Uterus (tissue), 3 donors: ENCODE measurements at regions not wholly inside any gene's neighbourhood (a gene's known extent, or its start where the extent isn't known, plus 50 kb on each side); places are given as distances from the start of the nearest gene placed in this dataset.

Experiments used
- DNase-seq, 2 donors: peaks; one replicate each; pipeline ENCODE4 v3.0.0-alpha.2; 2019 to 2020
- H3K27ac ChIP-seq, 2 donors: fragments of 200-600 bp; sonication (generic); 1 replicate in 1 of 2; 2 replicates in 1 of 2; pipeline ENCODE4 v1.5.1; 2016 to 2018
- H3K27me3 ChIP-seq, 2 donors: fragments of 200-600 bp; sonication (generic); one replicate each; pipeline ENCODE4 v1.5.1; 2018 to 2019; ENCODE audit warnings: control low read depth in 1 of 2
- H3K36me3 ChIP-seq, 2 donors: fragments of 200-600 bp; sonication (generic); one replicate each; pipeline ENCODE4 v1.5.1; 2019; ENCODE audit warnings: control low read depth in 1 of 2
- H3K4me1 ChIP-seq, 2 donors: fragments of 200-600 bp; sonication (generic); one replicate each; pipeline ENCODE4 v1.5.1; 2018 to 2019; ENCODE audit warnings: control low read depth in 1 of 2
- H3K4me3 ChIP-seq, 2 donors: fragments of 200-600 bp; sonication (generic); 1 replicate in 1 of 2; 2 replicates in 1 of 2; pipeline ENCODE4 v1.5.1; 2018 to 2019; ENCODE audit warnings: mild to moderate bottlenecking in 1 of 2
- H3K9me3 ChIP-seq, 2 donors: fragments of 200-600 bp; sonication (generic); one replicate each; pipeline ENCODE4 v1.5.1; 2019; ENCODE audit warnings: control low read depth in 1 of 2
- CTCF ChIP-seq, 4 experiments: fragments of 200-600 bp in 2 of 4; fragments of 450-650 bp in 2 of 4; sonication (generic) in 2 of 4; IDR thresholded peaks; one replicate each; pipeline ENCODE4 v1.5.1; 2016 to 2019; ENCODE audit warnings: antibody characterized with exemption in 4 of 4, mild to moderate bottlenecking in 2 of 4, moderate library complexity in 1 of 4
- POLR2A ChIP-seq, 2 donors: fragments of 450-650 bp; IDR thresholded peaks; one replicate each; pipeline ENCODE4 v1.6.1; 2016; ENCODE audit warnings: antibody characterized with exemption in 2 of 2, mild to moderate bottlenecking in 1 of 2, moderate library complexity in 1 of 2
- intact Hi-C: fragments of 100-400 bp; cut with DNase I; formaldehyde crosslinking; loops from one replicate; pipeline ENCODE4 v1.15.1; 2023; ENCODE audit warnings: low total_unique reads
- donor health status: DM: yes; HTN: yes; CAD: no.

DNA sequence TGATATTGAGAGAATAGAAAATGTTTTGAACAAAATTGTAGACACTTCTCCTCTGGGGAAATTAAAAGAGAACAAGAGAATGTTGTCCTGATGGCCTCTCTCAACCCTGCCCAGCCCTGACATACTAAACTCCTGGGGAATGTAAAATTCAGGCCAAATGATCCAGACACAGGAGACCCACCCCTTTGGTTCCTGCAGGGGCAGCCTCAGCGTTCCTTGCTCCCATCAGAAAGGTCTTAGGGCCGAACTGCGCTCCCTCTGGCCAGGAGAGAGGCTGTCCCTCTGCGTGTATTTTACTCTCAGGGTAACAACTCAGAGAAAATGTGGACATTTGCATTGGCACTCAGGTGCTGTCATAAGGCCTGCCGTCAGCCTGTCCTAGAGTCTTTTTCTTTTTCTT lies 616.3 kb upstream of the KLF4 start:
- Histone ChIP-seq H3K4me1 (no peaks in the 10 kb centered on the region), H3K9me3 (no peaks in the 10 kb centered on the region), H3K36me3 (no peaks in the 10 kb centered on the region), H3K27ac (no peak overlapping the region), H3K27me3 (no peaks in the 10 kb centered on the region), H3K4me3 (no peak overlapping the region)
- DNase-seq: no peak
- intact Hi-C loops: no loop called here
- TF ChIP-seq POLR2A (IDR thresholded peaks at IDR 0.05): no peak
- no peak for TF ChIP-seq CTCF (IDR thresholded peaks at IDR 0.05)

DNA sequence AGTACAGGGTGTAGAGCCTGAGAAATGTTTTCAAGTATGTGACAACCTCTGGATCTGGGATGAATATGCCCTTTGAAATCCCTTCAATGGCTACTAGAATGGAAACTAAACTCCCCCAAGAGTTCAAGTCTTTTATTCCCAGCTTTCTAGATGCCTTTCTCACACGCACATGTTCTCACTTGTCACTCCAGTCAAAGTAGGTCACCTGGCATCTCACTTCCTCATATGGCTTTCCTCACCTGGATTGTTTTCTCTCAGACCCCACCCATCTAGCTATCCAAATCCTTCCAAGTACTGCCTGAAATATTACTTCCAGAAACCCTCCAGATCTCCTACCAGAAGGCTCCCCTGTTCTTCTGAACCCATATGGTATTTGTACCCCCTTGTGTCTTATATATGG lies 615.4 kb upstream of the KLF4 start:
- Histone ChIP-seq H3K27ac (no peak overlapping the region), H3K27me3 (no peaks in the 10 kb centered on the region), H3K9me3 (no peaks in the 10 kb centered on the region), H3K36me3 (no peaks in the 10 kb centered on the region), H3K4me3 (no peak overlapping the region), H3K4me1 (no peaks in the 10 kb centered on the region)
- DNase-seq: no peak
- TF ChIP-seq CTCF (IDR thresholded peaks at IDR 0.05): no peak
- no peak for TF ChIP-seq POLR2A (IDR thresholded peaks at IDR 0.05)
- intact Hi-C loops: no loop called here

- no peak for TF ChIP-seq CTCF (IDR thresholded peaks at IDR 0.05)
- TF ChIP-seq POLR2A (IDR thresholded peaks at IDR 0.05): no peak
- Histone ChIP-seq H3K27me3 (no peaks in the 10 kb centered on the region), H3K4me1 (no peaks in the 10 kb centered on the region), H3K36me3 (no peaks in the 10 kb centered on the region), H3K27ac (no peak overlapping the region), H3K9me3 (no peaks in the 10 kb centered on the region), H3K4me3 (no peak overlapping the region)
- intact Hi-C loops: no loop called here
- DNase-seq: no peak
Observed at GRCh38 chr9:108103046-108103693, 613.6 kb upstream of the KLF4 start.

- H3K36me3 ChIP-seq: no peaks in the 10 kb centered on the region
- no peak overlapping the region for H3K27ac ChIP-seq
- no peaks in the 10 kb centered on the region for H3K4me1 ChIP-seq
- H3K9me3 ChIP-seq: no peaks in the 10 kb centered on the region
- no peaks in the 10 kb centered on the region for H3K27me3 ChIP-seq
- intact Hi-C loops: no loop called here
- no peak overlapping the region for H3K4me3 ChIP-seq
- DNase-seq: no peak
- TF ChIP-seq CTCF (IDR thresholded peaks at IDR 0.05) (no peak), POLR2A (IDR thresholded peaks at IDR 0.05) (no peak)
Observed at GRCh38 chr9:108101410-108101809, 611.8 kb upstream of the KLF4 start.

DNA sequence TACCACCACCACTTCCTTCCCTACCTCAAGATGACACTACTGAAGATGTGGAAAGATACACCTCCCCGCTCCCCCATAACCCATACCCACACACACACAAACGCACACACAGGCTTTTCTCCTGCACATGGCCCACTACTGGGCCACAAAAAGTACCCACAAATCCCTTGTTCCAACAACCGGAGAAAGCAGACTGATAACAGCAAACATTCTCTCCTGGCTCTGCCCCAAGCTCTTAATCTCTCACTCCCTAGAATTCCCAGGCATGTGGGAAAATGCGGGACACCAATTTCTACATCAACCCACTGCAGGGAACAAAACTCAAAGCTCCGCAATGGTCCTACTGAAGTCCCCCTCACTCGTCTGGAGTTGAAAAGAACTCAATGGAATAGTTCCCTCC lies 611.0 kb upstream of the KLF4 start:
- DNase-seq: no peak
- Histone ChIP-seq H3K9me3 (no peaks in the 10 kb centered on the region), H3K4me1 (no peaks in the 10 kb centered on the region), H3K27me3 (no peaks in the 10 kb centered on the region), H3K4me3 (no peak overlapping the region), H3K27ac (no peak overlapping the region), H3K36me3 (no peaks in the 10 kb centered on the region)
- intact Hi-C loops: no loop called here
- TF ChIP-seq POLR2A (IDR thresholded peaks at IDR 0.05) (no peak), CTCF (IDR thresholded peaks at IDR 0.05) (no peak)
